ENCODE measurements at regions not wholly inside any gene's neighbourhood (a gene's known extent, or its start where the extent isn't known, plus 50 kb on each side); places are given as distances from the start of the nearest gene placed in this dataset.

DNA sequence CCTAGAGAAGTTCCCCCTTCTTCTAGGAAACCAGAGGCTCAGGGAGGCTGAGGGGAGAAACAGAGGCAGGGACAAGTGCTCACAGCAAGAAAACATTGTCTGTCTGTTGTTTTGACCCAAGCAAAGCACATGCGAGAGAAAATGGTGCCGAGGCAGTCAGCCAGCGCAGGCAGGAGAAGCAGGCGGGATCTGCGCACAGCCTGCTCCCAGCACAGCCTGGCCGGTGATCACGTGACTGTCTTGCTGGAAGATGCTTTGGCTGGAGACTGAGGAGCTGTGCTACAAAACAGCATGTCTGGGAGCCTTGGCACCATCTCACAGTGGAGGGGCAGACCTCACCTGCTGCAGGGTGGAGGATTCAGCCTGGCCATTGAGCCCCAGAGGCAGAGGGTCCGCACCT, 93.7 kb upstream of the MYCN start:
- Mint-ChIP-seq H3K27me3 (ENCODE audit: unreplicated experiment) (no peaks in the 10 kb centered on the region), H3K36me3 (ENCODE audit: unreplicated experiment) (no peaks in the 10 kb centered on the region), H3K4me3 (ENCODE audit: unreplicated experiment) (no peak overlapping the region), H3K4me1 (ENCODE audit: low read depth, unreplicated experiment) (peaks cover 7% of the 10 kb centered on the region), H3K27ac (ENCODE audit: unreplicated experiment) (no peak overlapping the region), H3K9me3 (ENCODE audit: unreplicated experiment) (peaks cover 5% of the 10 kb centered on the region)
- no peak for DNase-seq
- TF ChIP-seq, protein P1, sequence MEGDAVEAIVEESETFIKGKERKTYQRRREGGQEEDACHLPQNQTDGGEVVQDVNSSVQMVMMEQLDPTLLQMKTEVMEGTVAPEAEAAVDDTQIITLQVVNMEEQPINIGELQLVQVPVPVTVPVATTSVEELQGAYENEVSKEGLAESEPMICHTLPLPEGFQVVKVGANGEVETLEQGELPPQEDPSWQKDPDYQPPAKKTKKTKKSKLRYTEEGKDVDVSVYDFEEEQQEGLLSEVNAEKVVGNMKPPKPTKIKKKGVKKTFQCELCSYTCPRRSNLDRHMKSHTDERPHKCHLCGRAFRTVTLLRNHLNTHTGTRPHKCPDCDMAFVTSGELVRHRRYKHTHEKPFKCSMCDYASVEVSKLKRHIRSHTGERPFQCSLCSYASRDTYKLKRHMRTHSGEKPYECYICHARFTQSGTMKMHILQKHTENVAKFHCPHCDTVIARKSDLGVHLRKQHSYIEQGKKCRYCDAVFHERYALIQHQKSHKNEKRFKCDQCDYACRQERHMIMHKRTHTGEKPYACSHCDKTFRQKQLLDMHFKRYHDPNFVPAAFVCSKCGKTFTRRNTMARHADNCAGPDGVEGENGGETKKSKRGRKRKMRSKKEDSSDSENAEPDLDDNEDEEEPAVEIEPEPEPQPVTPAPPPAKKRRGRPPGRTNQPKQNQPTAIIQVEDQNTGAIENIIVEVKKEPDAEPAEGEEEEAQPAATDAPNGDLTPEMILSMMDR (IDR thresholded peaks at IDR 0.05; ENCODE audit: partially characterized antibody, unreplicated experiment) = no peak

DNA sequence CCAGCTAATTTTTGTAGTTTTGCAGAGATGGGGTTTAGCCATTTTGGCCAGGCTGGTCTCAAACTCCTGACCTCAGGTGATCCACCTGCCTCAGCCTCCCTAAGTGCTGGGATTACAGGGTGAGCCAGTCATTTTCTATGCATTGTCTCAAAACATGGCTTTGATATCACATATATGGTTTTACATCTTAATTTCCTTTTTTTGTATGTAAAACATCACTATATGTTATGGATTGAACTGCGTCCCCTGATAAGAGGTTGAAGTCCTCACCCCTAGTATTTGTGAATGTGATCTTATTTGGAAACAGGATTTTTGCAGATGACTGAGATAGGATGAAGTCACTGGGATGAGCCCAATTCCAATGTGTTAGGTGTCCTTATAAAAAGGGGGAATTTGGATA, 89.8 kb upstream of the MYCN start:
- TF ChIP-seq, protein P1 (IDR thresholded peaks at IDR 0.05; ENCODE audit: partially characterized antibody, unreplicated experiment) = no peak
- H3K4me1 Mint-ChIP-seq (ENCODE audit: low read depth, unreplicated experiment) = peaks cover 7% of the 10 kb centered on the region
- no peaks in the 10 kb centered on the region for H3K27me3 Mint-ChIP-seq (ENCODE audit: unreplicated experiment)
- no peak for DNase-seq
- H3K4me3 Mint-ChIP-seq (ENCODE audit: unreplicated experiment) = no peak overlapping the region
- no peaks in the 10 kb centered on the region for H3K36me3 Mint-ChIP-seq (ENCODE audit: unreplicated experiment)
- no peak overlapping the region for H3K27ac Mint-ChIP-seq (ENCODE audit: unreplicated experiment)
- peaks cover 6% of the 10 kb centered on the region for H3K9me3 Mint-ChIP-seq (ENCODE audit: unreplicated experiment)

DNA sequence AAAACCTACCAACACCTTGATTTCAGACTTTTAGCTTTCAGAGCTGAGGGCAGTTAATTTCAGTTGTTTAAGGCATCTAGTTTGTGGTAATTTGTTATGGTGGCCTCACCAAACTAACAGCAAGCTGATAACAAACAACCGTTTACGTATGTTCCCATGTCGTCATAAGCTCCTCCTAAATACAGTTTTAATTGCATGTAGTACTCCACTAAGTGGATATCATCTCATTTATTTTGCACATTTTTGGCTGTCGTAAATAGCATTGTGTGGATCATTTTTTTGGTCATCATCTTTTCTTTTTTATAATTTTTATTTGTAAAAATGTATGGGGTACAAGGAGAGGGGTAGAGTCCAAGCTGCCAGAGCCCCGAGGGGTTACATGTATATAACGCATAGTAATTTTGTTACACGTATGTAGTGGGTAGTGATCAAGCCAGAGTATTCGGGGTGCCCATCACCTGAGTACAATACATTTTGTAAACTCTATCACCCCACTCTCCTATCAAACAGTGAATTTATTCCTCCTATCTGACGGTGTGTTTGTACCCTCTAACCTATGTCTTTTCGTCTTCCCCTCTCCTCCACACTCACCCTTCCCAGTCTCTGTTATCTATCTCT, 89.2 kb upstream of the MYCN start:
- peaks cover 6% of the 10 kb centered on the region for H3K9me3 Mint-ChIP-seq (ENCODE audit: unreplicated experiment)
- H3K4me3 Mint-ChIP-seq (ENCODE audit: unreplicated experiment) = no peak overlapping the region
- DNase-seq = no peak
- TF ChIP-seq, protein P1 (IDR thresholded peaks at IDR 0.05; ENCODE audit: partially characterized antibody, unreplicated experiment) = no peak
- H3K4me1 Mint-ChIP-seq (ENCODE audit: low read depth, unreplicated experiment) = peaks cover 5% of the 10 kb centered on the region
- peaks cover under 1% of the 10 kb centered on the region for H3K27me3 Mint-ChIP-seq (ENCODE audit: unreplicated experiment)
- H3K27ac Mint-ChIP-seq (ENCODE audit: unreplicated experiment) = no peak overlapping the region
- H3K36me3 Mint-ChIP-seq (ENCODE audit: unreplicated experiment) = peaks cover 2% of the 10 kb centered on the region

DNA sequence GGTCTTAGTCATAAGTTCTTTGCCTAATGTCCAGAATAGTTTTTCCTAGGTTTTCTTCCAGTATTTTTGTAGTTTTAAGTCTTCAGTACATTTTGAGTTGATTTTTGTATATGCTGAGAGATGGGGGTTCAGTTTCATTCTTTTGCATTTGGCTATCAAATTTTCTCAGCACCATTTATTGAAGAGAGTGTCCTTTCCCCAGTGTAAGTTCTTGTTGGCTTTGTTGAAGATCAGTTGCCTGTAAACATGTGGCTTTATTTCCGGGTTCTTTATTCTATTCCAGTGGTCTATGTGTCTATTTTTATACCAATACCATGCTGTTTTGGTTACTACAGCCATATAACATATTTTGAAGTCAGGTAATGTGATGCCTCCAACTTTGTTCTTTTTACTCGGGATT, 87.5 kb upstream of the MYCN start:
- Mint-ChIP-seq H3K4me1 (ENCODE audit: low read depth, unreplicated experiment) (no peaks in the 10 kb centered on the region), H3K9me3 (ENCODE audit: unreplicated experiment) (peaks cover 4% of the 10 kb centered on the region), H3K27me3 (ENCODE audit: unreplicated experiment) (peaks cover 6% of the 10 kb centered on the region), H3K27ac (ENCODE audit: unreplicated experiment) (no peak overlapping the region), H3K4me3 (ENCODE audit: unreplicated experiment) (no peak overlapping the region), H3K36me3 (ENCODE audit: unreplicated experiment) (peaks cover 5% of the 10 kb centered on the region)
- no peak for DNase-seq
- TF ChIP-seq, protein P1 (IDR thresholded peaks at IDR 0.05; ENCODE audit: partially characterized antibody, unreplicated experiment) = no peak

DNA sequence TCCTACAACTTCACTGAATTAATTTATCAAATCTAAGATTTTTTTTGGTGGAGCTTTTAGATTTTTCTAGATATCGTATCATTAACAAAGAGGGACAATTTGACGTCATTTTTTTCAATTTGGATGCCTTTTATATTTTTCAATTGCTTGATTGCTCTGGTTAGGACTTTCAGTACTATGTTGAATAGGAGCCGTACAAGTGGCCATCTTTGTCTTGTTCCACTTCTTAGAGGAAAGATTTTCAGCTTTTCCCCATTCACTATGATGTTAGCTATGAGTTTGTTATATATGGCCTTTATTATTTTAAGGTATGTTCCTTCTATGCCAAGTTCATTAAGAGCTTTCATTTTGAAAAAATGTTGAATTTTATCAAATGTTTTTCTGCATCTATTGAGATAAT, 86.4 kb upstream of the MYCN start:
- no peak for DNase-seq
- Mint-ChIP-seq H3K4me3 (ENCODE audit: unreplicated experiment) (no peak overlapping the region), H3K9me3 (ENCODE audit: unreplicated experiment) (peaks cover 4% of the 10 kb centered on the region), H3K27ac (ENCODE audit: unreplicated experiment) (no peak overlapping the region), H3K36me3 (ENCODE audit: unreplicated experiment) (peaks cover 5% of the 10 kb centered on the region), H3K4me1 (ENCODE audit: low read depth, unreplicated experiment) (peaks cover under 1% of the 10 kb centered on the region), H3K27me3 (ENCODE audit: unreplicated experiment) (peaks cover 6% of the 10 kb centered on the region)
- TF ChIP-seq, protein P1 (IDR thresholded peaks at IDR 0.05; ENCODE audit: partially characterized antibody, unreplicated experiment) = no peak
